Astrocyte of the spinal cord (primary cell): ENCODE measurements at regions not wholly inside any gene's neighbourhood (a gene's known extent, or its start where the extent isn't known, plus 50 kb on each side); places are given as distances from the start of the nearest gene placed in this dataset.
"Not testable (repeated sequence)": the region's sequence is repeated elsewhere in the genome, so short reads cannot be mapped to it uniquely, and the experiment has no call there.

Experiments used
- DNase-seq: peaks from one replicate; pipeline ENCODE4 v3.0.0; 2011; ENCODE audit warnings: low read depth, low spot score
- H3K4me3 ChIP-seq: 2 replicates; pipeline ENCODE4 v1.5.1; 2011; ENCODE audit warnings: low read depth, mild to moderate bottlenecking, low read length, moderate library complexity
- in situ Hi-C: cut with HindIII; loops from 2 replicates; pipeline ENCODE4 v1.10.0; 2017; ENCODE audit warnings: low sequenced_read_pairs
- TF ChIP-seq, protein P1 (sequence below): IDR thresholded peaks from 2 replicates; pipeline ENCODE4 v1.5.1; 2012; ENCODE audit warnings: low read depth, mild to moderate bottlenecking, low read length, inconsistent platforms

DNA sequence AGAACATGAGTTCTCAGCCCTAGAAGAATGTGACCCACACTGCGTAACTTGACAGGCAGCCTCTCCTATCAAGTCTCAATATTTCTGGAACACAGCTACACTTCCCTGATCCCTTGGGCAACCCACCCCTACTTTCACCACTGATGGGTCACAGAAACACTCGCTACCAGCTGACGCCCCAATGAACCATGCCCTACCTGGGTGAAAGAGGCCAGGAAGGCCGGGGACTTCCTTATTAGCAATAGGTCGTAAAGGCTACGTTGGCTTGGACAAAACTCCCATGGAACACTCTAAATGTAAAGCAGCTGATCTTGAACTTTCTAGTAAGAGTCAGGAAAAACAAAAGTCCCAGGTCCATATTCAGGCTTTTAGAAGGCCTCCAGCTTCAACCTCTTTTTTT is 202.3 kb upstream of the KCTD7 start:
- no peak overlapping the region for H3K4me3 ChIP-seq
- no peak for DNase-seq
- TF ChIP-seq, protein P1, sequence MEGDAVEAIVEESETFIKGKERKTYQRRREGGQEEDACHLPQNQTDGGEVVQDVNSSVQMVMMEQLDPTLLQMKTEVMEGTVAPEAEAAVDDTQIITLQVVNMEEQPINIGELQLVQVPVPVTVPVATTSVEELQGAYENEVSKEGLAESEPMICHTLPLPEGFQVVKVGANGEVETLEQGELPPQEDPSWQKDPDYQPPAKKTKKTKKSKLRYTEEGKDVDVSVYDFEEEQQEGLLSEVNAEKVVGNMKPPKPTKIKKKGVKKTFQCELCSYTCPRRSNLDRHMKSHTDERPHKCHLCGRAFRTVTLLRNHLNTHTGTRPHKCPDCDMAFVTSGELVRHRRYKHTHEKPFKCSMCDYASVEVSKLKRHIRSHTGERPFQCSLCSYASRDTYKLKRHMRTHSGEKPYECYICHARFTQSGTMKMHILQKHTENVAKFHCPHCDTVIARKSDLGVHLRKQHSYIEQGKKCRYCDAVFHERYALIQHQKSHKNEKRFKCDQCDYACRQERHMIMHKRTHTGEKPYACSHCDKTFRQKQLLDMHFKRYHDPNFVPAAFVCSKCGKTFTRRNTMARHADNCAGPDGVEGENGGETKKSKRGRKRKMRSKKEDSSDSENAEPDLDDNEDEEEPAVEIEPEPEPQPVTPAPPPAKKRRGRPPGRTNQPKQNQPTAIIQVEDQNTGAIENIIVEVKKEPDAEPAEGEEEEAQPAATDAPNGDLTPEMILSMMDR = no peak
- in situ Hi-C loops = no loop called here

DNA sequence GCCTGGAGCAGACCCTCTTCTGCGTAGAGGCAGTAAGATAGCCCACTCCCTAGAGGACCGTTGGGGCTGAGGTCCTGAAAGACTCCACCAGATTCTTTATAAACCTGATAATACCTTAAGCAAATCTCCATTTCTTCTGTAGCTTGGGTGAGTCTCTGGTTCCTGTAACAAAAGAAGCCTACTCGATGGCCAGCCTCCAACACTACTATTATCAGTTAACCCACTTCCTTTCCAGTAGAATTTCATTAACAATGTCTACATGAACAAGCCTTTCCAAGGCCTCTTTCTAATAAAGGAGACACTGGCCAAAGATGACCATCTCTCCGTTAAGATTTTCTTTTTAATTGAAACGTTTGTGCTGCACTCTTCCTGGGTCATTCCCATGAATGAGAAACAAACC is 201.7 kb upstream of the KCTD7 start:
- in situ Hi-C loops = no loop called here
- TF ChIP-seq, protein P1 = no peak
- no peak overlapping the region for H3K4me3 ChIP-seq
- DNase-seq = no peak

DNA sequence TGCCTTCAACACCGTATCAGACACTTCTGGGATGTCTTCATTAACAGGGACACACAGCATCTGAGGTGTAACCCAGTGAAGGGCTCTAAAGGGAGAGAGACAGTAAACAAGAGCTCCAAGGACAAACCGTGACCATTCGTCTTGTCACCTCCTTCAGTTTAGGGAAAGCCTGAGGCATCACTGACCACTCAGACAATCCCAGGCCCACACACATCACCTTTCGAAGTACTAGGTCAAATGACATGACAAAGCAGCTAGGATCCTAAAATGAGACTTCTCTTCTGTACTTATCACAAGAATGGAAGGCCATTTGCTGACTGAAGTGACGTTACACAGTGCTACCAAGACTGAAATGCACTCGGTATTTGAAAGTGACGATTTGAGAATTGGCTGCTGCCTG is 200.7 kb upstream of the KCTD7 start:
- TF ChIP-seq, protein P1 = no peak
- DNase-seq = no peak
- in situ Hi-C loops = no loop called here
- H3K4me3 ChIP-seq = no peak overlapping the region

DNA sequence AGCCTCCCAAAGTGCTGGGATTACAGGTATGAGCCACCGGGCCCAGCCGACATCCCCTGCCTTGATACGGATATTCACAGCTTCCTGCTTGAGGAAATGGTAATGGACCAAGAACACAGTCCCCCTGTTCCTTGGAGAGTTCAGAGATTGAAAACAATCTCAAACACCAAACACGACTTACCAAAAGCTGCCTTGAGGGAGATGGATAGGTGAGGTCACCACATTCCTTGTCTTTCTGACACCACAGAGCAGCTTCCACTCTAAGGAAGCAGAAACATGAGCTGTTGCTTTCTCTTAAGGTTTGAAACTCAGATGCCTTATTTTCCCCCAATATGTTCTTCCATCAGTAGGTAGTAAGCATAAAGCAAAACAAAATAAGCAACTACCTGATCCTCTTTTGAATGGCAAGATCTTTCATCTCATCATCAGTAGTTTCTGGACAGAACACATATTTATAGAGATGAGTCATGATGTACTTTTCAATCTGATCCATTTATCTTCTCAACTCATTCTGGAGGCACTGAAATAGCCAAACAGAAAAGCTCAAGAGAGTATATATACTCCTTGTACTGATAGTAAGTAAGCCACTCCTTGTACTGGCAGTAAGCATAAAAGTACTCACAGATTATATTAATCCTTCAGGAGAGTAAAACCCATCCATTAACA is 199.1 kb upstream of the KCTD7 start:
- in situ Hi-C loops = no loop called here
- TF ChIP-seq, protein P1 = no peak
- no peak overlapping the region for H3K4me3 ChIP-seq
- DNase-seq = no peak

DNA sequence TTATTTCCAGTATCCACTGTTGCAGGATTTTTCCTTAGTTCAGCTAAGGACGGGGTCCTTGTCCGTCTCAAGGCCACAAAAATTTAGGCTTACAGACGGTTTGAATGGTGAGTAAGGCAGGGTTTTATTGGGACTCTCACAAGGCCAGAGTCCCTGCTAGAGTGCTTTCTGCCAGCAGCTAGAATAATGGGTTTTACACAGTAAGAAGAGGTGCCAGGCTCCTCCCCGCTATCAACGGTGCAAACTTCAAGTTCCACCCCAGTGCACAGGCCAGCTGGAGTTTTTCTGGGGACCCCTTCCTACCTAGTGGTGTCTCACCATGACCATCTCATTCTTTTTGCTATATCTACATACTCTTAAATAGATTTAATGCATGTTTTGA is 198.5 kb upstream of the KCTD7 start:
- no peak overlapping the region for H3K4me3 ChIP-seq
- in situ Hi-C loops = no loop called here
- no peak for DNase-seq
- TF ChIP-seq, protein P1 = no peak

DNA sequence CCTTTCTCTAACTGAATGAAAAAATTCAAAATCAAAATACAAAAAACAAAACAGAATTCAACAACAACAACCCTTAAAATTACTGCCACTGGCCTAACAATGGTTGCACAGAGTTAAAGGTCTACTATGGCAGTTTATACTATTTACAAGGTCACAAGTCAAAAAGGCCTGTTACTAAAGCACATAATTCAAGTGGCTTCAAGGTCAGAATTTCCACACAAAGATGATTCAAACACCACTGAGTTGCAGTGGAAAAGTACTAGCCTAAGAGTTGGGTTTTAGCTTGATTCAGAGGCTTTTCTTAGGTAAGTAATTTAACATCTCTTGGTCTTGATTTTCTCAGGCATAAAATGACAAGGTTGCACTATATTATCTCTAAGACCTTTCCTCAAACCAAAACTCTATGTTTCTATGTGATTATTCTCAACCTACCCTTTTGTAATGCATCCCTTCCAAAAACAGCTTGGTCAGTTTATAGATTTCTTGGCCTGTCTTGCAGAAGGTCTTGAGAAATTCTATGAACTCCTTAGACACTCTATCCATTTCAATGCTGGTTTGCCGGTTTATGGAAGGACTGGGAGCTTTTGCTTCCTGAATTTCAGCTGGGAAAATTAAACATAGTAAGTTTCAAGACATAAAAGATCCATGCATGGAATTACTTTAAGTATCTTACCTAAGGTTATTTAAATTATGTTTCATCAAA is 189.8 kb upstream of the KCTD7 start:
- H3K4me3 ChIP-seq, in situ Hi-C loops, DNase-seq: not testable (repeated sequence)

DNA sequence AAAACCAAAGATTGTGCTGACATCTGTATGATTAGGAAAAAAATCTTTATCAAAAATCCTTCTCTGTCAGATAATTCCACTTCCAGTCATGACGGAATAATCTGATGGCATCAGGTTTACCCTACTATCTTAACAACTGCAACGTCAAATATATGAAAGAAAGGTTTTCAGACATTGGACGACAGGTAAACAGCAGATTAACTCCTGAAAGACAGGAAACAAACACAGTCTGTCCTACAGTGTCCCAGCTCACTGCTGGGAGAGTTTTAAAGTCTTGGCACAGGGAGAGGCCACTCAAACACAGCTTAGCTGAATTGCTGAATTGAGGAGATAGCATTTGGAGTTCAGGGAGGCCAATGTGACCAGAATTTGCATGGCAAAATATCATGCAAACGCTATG is 186.3 kb upstream of the KCTD7 start:
- in situ Hi-C loops = no loop called here
- no peak overlapping the region for H3K4me3 ChIP-seq
- no peak for DNase-seq
- TF ChIP-seq, protein P1 = no peak
